SJSA1 (cell line): ENCODE measurements at regions not wholly inside any gene's neighbourhood (a gene's known extent, or its start where the extent isn't known, plus 50 kb on each side); places are given as distances from the start of the nearest gene placed in this dataset.

Experiments
- DNase-seq, 2 experiments: peaks; one replicate each; pipeline ENCODE4 v3.0.0-alpha.2; 2015 to 2020; ENCODE audit warnings: low spot score in 2 of 2, low read depth in 1 of 2
- H3K27ac ChIP-seq: fragments of 250-450 bp; sonication (Bioruptor Pico); 2 replicates; pipeline ENCODE4 v1.5.1; 2020; ENCODE audit warnings: mild to moderate bottlenecking, moderate library complexity
- H3K27me3 ChIP-seq: fragments of 250-450 bp; sonication (Bioruptor Pico); replicated peaks from 2 replicates; pipeline ENCODE4 v1.5.1; 2020; ENCODE audit warnings: mild to moderate bottlenecking, moderate library complexity
- H3K36me3 ChIP-seq: fragments of 250-450 bp; sonication (Bioruptor Pico); 2 replicates; pipeline ENCODE4 v1.5.1; 2020; ENCODE audit warnings: mild to moderate bottlenecking
- H3K4me1 ChIP-seq: fragments of 250-450 bp; sonication (Bioruptor Pico); replicated peaks from 2 replicates; pipeline ENCODE4 v1.6.1; 2021; ENCODE audit warnings: mild to moderate bottlenecking
- H3K4me3 ChIP-seq: fragments of 250-450 bp; sonication (Bioruptor Pico); 2 replicates; pipeline ENCODE4 v1.5.1; 2020; ENCODE audit warnings: mild to moderate bottlenecking
- H3K9me3 ChIP-seq: fragments of 250-450 bp; sonication (Bioruptor Pico); replicated peaks from 2 replicates; pipeline ENCODE4 v1.5.1; 2020; ENCODE audit warnings: mild to moderate bottlenecking

DNA sequence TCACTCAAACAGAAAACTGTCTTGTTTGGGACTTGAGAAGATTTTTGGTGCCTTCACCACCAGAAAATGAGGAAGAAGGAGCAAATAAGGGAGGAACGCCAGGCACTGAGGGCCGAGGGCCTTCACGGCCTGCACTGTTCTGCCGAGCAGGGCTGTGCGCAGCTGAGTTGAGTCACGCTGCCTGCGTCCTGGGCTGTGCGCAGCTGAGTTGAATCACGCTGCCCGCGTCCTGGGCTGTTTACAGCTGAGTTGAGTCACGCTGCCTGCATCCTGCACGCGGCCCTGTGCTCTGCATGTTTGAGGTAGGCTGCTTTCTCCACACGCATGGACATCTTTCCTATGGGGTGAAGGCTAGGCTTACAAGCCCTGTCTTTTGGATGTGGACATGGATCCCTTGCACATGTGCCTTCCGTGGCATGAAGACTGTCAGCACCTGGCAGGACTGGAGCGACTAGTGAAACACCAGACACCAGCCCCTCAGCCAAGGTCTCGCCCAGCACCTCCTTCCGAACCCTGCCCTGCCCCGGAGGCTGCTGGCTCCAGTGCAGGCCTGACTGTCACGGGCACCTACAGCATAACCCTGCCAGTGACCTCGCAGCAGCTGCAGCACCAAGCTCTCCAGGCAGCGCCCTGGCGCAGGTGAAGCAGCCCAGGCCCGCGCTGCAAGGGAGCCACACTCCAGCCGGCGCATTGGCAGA is 96.7 kb downstream of the HTR5A start:
- Histone ChIP-seq H3K36me3 (no peaks in the 10 kb centered on the region), H3K27ac (peak overlapping the region; percentile 25; the same call in 1 of the 2 replicates), H3K4me1 (peaks cover 21% of the 10 kb centered on the region), H3K4me3 (no peak overlapping the region), H3K27me3 (peaks cover 7% of the 10 kb centered on the region; the same call in 1 of the 2 replicates), H3K9me3 (no peaks in the 10 kb centered on the region)
- peak; percentile 72 to 94 for DNase-seq

GRCh38 chr7:155167706-155168365 is 97.7 kb downstream of the HTR5A start:
- H3K9me3 ChIP-seq = no peaks in the 10 kb centered on the region
- H3K27ac ChIP-seq = no peak overlapping the region
- H3K4me3 ChIP-seq = no peak overlapping the region
- H3K4me1 ChIP-seq = peaks cover 21% of the 10 kb centered on the region
- no peaks in the 10 kb centered on the region for H3K36me3 ChIP-seq
- no peaks in the 10 kb centered on the region; the same call in 1 of the 2 replicates for H3K27me3 ChIP-seq
- DNase-seq = no peak

DNA sequence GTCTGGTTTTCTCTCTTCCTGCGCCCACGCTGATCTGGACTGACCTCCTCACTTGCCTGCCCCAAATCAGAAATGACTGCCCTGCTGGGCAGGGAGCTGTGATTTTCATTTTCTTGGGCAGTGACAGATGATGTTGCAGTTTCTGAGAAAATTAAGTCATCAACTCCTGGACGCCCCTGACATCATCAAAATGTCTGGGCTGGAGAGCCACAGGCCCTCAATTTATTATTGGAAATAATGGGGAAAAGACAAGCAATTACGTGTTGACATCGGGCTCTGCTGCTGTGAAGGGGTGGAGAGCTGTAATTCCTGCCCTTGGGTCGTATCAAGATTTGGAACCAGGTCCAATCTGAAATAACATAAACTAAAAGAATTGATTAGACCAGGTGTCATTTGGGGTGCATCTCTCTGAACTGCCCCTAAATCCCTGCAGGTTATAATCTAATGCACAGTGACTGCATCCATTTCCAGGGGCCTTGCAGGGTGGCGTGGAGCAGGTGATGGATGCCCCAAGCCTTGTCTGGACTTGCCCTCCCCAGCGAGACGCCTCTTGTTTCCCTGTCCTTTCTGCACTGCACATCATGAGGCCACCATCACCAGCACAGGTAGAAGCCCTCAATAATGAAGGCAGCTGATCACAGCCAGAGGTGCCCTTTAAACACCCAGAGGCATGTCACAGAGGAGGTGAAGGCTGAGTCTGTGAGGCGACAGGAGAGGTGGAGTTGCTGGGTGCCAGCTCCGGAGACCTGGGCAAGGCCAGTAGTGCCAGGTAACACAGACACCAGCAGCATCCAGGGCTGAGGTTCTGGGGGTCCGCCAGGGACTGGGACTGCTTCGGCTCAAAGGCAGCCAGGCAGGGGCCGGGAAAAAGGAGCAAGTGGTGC is 98.7 kb downstream of the HTR5A start:
- H3K4me1 ChIP-seq = peaks cover 21% of the 10 kb centered on the region
- no peak overlapping the region for H3K27ac ChIP-seq
- H3K27me3 ChIP-seq = no peaks in the 10 kb centered on the region
- H3K9me3 ChIP-seq = no peaks in the 10 kb centered on the region
- no peak for DNase-seq
- H3K4me3 ChIP-seq = no peak overlapping the region
- H3K36me3 ChIP-seq = no peaks in the 10 kb centered on the region

DNA sequence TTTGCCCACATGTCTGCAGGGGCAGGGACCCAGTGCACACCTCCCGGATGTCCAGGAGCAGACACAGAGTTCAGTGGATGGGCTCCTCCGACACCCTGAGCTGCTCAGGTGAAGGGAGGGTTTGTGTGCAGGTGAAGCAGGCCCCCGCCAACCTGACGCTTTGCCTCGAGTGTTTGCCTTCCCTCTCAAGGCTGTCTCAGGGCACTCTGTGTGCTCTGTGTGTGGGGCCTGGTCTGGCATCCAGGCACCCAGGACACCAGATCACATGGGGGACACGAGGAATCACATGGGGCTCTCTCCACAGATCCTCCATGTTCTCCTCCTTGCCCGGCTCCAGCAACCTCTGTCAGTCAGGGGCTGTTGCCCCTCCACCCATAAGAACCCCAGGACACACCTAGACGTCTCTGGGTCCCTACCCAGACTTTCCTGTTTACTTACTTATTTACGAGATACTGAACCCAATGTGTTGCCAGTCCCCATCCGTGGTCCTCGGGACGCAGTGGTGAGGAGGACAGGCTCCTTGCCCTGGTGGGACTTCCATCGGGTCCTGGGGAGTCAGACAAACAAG is 99.5 kb downstream of the HTR5A start:
- DNase-seq = no peak
- no peak overlapping the region for H3K4me3 ChIP-seq
- H3K27me3 ChIP-seq = no peaks in the 10 kb centered on the region
- no peak overlapping the region for H3K27ac ChIP-seq
- no peaks in the 10 kb centered on the region for H3K36me3 ChIP-seq
- no peaks in the 10 kb centered on the region for H3K9me3 ChIP-seq
- H3K4me1 ChIP-seq = peaks cover 21% of the 10 kb centered on the region

DNA sequence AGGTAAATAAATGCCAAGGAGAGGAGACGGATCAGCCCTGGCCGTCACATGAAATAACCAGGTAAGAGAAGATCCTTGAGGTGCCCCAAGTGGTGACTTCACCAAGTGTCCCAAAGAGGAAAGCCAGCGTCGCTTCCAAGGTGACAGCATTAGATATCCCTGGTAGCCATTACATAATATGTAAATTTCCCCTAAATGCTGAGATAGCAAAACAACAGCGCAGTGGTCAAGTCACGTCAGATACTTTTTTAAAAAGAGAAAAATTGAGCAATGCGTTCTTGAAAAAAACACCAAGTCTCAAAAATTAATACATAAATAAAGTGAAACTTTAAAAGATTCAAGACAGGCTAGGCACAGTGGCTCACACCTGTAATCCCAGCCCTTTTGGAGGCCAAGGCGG is 100.2 kb downstream of the HTR5A start:
- Histone ChIP-seq H3K27me3 (no peaks in the 10 kb centered on the region), H3K4me3 (no peak overlapping the region), H3K36me3 (no peaks in the 10 kb centered on the region), H3K9me3 (no peaks in the 10 kb centered on the region), H3K4me1 (peaks cover 21% of the 10 kb centered on the region), H3K27ac (no peak overlapping the region)
- no peak for DNase-seq

DNA sequence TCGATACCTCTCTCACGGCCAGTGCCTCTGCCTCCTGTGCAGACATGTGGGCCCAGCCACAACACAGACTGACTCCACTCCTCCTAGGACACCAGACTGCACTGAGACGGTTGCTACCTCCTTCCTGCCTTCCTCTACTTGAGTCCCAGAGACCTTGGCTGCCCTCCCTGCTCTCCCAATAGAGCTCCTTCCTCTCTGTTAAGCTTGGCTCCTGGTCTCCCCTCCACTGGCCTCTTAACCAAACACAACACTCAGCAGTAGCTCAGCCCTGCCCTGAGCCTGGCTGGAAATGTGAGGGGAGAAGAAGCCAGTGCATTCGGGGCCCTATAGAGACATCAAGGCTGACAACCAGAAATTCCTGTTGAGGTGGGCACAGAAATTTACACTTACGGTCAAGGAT is 102.0 kb downstream of the HTR5A start:
- H3K4me3 ChIP-seq = no peak overlapping the region
- no peak overlapping the region for H3K27ac ChIP-seq
- no peaks in the 10 kb centered on the region for H3K9me3 ChIP-seq
- no peaks in the 10 kb centered on the region for H3K27me3 ChIP-seq
- peaks cover 7% of the 10 kb centered on the region for H3K4me1 ChIP-seq
- no peaks in the 10 kb centered on the region for H3K36me3 ChIP-seq
- no peak for DNase-seq

GRCh38 chr7:155173905-155174304 is 103.8 kb downstream of the HTR5A start:
- no peaks in the 10 kb centered on the region for H3K4me1 ChIP-seq
- DNase-seq = no peak
- no peaks in the 10 kb centered on the region for H3K9me3 ChIP-seq
- no peaks in the 10 kb centered on the region for H3K36me3 ChIP-seq
- no peak overlapping the region for H3K27ac ChIP-seq
- no peaks in the 10 kb centered on the region for H3K27me3 ChIP-seq
- H3K4me3 ChIP-seq = no peak overlapping the region

DNA sequence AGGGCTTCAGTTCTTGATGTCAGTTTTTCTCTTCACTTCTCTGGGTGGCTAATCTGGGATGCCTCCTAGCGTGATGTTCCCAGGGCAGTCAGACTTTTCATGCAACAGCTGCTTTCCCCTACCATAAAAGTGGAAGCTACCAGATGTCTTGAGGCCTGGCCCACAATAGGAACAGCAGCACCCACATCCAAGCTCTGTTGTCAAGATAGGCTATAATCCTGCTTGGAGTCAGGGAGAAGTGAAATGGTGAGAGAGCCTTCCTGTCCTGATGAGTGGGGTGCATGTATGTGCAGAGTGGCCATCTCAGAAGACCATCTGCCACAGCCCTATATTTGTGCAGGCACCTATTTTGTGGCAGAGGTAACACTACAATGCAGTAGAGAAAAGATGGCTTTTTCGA is 108.0 kb downstream of the HTR5A start:
- Histone ChIP-seq H3K4me1 (no peaks in the 10 kb centered on the region), H3K36me3 (no peaks in the 10 kb centered on the region), H3K9me3 (no peaks in the 10 kb centered on the region), H3K27me3 (no peaks in the 10 kb centered on the region), H3K27ac (no peak overlapping the region), H3K4me3 (no peak overlapping the region)
- no peak for DNase-seq

DNA sequence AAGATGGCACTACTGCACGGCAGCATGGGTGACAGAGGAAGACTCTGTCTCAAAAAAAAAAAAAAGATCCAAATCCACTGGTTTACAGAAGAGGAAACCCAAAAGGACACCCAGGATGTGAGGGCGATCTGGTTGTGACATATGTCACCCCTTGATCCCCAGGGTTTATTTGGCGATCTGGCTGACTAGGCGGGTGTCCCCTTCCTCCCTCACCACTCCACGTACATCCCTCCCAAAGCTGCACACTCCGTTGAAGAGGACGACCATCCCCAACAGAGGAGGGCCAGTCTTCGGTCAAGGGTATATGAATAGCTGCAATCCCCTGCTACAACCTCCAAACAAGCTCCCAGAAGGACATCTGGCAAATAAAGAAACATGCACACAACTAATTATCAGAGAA is 111.6 kb downstream of the HTR5A start:
- Histone ChIP-seq H3K27ac (no peak overlapping the region), H3K36me3 (no peaks in the 10 kb centered on the region), H3K9me3 (peaks cover 16% of the 10 kb centered on the region), H3K4me3 (no peak overlapping the region), H3K4me1 (no peaks in the 10 kb centered on the region), H3K27me3 (no peaks in the 10 kb centered on the region)
- DNase-seq = no peak

- H3K27ac ChIP-seq = no peak overlapping the region
- DNase-seq = no peak
- H3K9me3 ChIP-seq = peaks cover 19% of the 10 kb centered on the region
- H3K4me1 ChIP-seq = no peaks in the 10 kb centered on the region
- H3K27me3 ChIP-seq = no peaks in the 10 kb centered on the region
- no peak overlapping the region for H3K4me3 ChIP-seq
- no peaks in the 10 kb centered on the region for H3K36me3 ChIP-seq
Measured at GRCh38 chr7:155182406-155182970, 112.4 kb downstream of the HTR5A start.

GRCh38 chr7:155183655-155184054 is 113.5 kb downstream of the HTR5A start:
- Histone ChIP-seq H3K4me1 (no peaks in the 10 kb centered on the region), H3K27me3 (no peaks in the 10 kb centered on the region), H3K9me3 (peaks cover 19% of the 10 kb centered on the region), H3K4me3 (no peak overlapping the region), H3K27ac (no peak overlapping the region), H3K36me3 (no peaks in the 10 kb centered on the region)
- DNase-seq = no peak

GRCh38 chr7:155184923-155185322 is 112.8 kb upstream of the INSIG1 start:
- no peak overlapping the region for H3K4me3 ChIP-seq
- no peaks in the 10 kb centered on the region for H3K4me1 ChIP-seq
- H3K27me3 ChIP-seq = no peaks in the 10 kb centered on the region
- no peak for DNase-seq
- H3K27ac ChIP-seq = no peak overlapping the region
- H3K36me3 ChIP-seq = no peaks in the 10 kb centered on the region
- peaks cover 19% of the 10 kb centered on the region for H3K9me3 ChIP-seq

DNA sequence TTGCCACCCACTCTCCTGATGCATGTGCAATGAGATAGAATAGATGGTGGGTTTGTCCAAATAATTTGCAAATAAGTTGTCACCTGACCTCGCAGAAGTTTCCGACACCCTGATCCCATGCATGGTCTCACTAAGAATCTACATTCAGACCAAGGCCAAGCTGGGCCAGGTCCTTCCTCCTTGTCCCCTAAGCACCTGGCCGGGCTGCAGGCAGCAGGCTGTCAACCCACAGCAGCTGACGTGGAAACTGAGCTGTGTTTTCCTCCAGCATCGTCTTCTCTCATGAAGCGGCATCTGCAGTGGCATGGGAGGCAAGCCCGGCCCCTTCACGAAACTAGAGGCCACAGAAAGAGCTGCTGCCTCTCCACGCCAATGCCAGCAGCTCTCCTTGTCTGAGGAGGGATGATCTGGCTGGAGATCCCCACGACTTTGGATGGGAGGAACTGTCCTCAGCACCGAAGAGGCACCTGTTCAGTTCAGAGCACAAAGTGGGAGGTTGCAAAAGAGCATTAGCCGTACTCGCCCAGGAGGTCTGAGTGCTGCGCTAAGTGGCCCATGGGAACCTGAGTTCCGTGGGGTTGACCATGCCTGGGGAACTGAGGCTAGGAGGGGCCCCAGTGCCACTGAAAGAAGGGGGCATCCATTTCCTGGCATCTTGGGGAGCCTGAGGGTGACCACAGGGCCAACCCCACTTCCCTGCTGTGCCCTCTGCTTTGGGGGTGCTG is 110.5 kb upstream of the INSIG1 start:
- no peak for DNase-seq
- Histone ChIP-seq H3K9me3 (peaks cover 19% of the 10 kb centered on the region), H3K27ac (no peak overlapping the region), H3K27me3 (0 out of 2 replicates have a peak, but pooled peaks cover 2% of the 10 kb centered on the region), H3K36me3 (no peaks in the 10 kb centered on the region), H3K4me1 (no peaks in the 10 kb centered on the region), H3K4me3 (no peak overlapping the region)
